ENCODE measurements at regions not wholly inside any gene's neighbourhood (a gene's known extent, or its start where the extent isn't known, plus 50 kb on each side); places are given as distances from the start of the nearest gene placed in this dataset.

DNA sequence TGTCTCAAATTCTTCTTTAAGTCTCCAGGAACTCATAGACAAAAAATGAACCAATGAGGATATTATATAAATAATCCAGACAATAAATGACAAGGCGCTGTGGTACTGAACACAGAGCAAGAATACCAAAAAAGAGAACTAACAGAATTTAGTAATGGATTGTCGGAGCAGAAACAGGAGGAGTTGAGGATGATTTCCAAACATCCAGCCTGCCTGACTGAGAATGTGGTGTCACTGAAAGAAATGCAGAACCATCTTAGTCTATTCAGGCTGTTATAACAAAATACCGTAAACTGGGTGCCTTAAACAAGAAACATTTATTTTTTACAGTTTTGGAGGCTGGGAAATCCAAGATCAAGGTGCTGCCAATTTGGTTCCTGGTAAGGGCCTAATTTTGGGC lies 79.7 kb downstream of the RGS2 start:
- BruUV-seq (replicated peaks), result no TSS peak
- ChIA-PET POLR2A (no interaction called here), CTCF (ENCODE audit: low intra/inter-chr PET ratio) (no interaction called here)
- H3K9me1 ChIP-seq (ENCODE audit: control insufficient read depth, insufficient read depth, low read length), result no peaks in the 10 kb centered on the region
- H3K4me3 ChIP-seq, result no peak overlapping the region
- H2AFZ ChIP-seq (ENCODE audit: low read depth, low read length), result no peak overlapping the region
- no peak overlapping the region for H3K9ac ChIP-seq (ENCODE audit: insufficient read depth in 1 of 2, low read depth in 2 of 2, low read length in 2 of 2)
- peaks cover 0 to 7% of the 10 kb centered on the region in 2 experiments; a peak in 2 of 5 replicates for H3K27me3 ChIP-seq (ENCODE audit: control insufficient read depth in 2 of 2, insufficient read depth in 2 of 2, low read length in 2 of 2)
- H4K20me1 ChIP-seq (replicated peaks; ENCODE audit: control insufficient read depth, insufficient read depth, low read length), result no peaks in the 10 kb centered on the region
- in situ Hi-C loops (cut with MboI), result no loop called here
- no peaks in the 10 kb centered on the region for H3K79me2 ChIP-seq (ENCODE audit: control insufficient read depth, insufficient read depth, low read length)
- no peak for FAIRE-seq
- no peak for ATAC-seq
- intact Hi-C loops (cut with micrococcal nuclease), result no loop called here
- no peak for TF ChIP-seq ARID3A (IDR thresholded peaks at IDR 0.05; ENCODE audit: borderline replicate concordance, low read depth, low read length)
- no peak for TF ChIP-seq ZBTB33 (CRISPR knock-in tag; IDR thresholded peaks at IDR 0.05)
- no peak for TF ChIP-seq RNF2 (IDR thresholded peaks at IDR 0.05)
- TF ChIP-seq ESRRA (IDR thresholded peaks at IDR 0.05; ENCODE audit: borderline replicate concordance, low read depth), result no peak
- no peak for TF ChIP-seq ZNF316 (IDR thresholded peaks at IDR 0.05)
- no peak for TF ChIP-seq ZBED1 (IDR thresholded peaks at IDR 0.05)
- no peak for TF ChIP-seq ZNF668 (CRISPR knock-in tag; IDR thresholded peaks at IDR 0.05)
- no peak for TF ChIP-seq PHB (CRISPR knock-in tag; IDR thresholded peaks at IDR 0.05)
- TF ChIP-seq CREB1 (IDR thresholded peaks at IDR 0.05), result no peak
- TF ChIP-seq CREB1 (CRISPR knock-in tag; IDR thresholded peaks at IDR 0.05), result no peak
- TF ChIP-seq ARID2 (IDR thresholded peaks at IDR 0.05), result no peak
- TF ChIP-seq CREM (IDR thresholded peaks at IDR 0.05; ENCODE audit: low read depth), result no peak
- WGBS (ENCODE audit: insufficient coverage, low coverage, missing lambda C conversion rate), result 5% methylated on average over 3 of the region's 3 CpGs
- H3K9me3 ChIP-seq (replicated peaks; ENCODE audit: control insufficient read depth, insufficient read depth, low read depth, low read length), result no peaks in the 10 kb centered on the region
- no peaks in the 10 kb centered on the region for H3K4me1 ChIP-seq (replicated peaks in 1 of 2; ENCODE audit: control insufficient read depth in 2 of 2, insufficient read depth in 2 of 2, low read length in 2 of 2)
- H3K4me2 ChIP-seq (ENCODE audit: insufficient read depth, low read length), result no peak overlapping the region
- H3K36me3 ChIP-seq (ENCODE audit: control insufficient read depth, insufficient read depth, low read length), result no peaks in the 10 kb centered on the region
- no peak for DNase-seq (ENCODE audit: extremely low read depth in 1 of 4, low spot score in 3 of 4)
- H3K27ac ChIP-seq (ENCODE audit: extremely low read depth, low read depth, low read length), result no peak overlapping the region

Data from K562 (cell line).